ENCODE measurements at regions not wholly inside any gene's neighbourhood (a gene's known extent, or its start where the extent isn't known, plus 50 kb on each side); places are given as distances from the start of the nearest gene placed in this dataset.

- TF ChIP-seq CTCF (conservative IDR thresholded peaks at IDR 0.05; ENCODE audit: low read length) (no peak), EZH2phosphoT487 (IDR thresholded peaks at IDR 0.05; ENCODE audit: borderline replicate concordance) (no peak)
These were observed 185.4 kb upstream of the NCKAP5 start for GRCh38 chr2:133753665-133754064.

Data from Loucy (cell line).